ENCODE measurements at regions not wholly inside any gene's neighbourhood (a gene's known extent, or its start where the extent isn't known, plus 50 kb on each side); places are given as distances from the start of the nearest gene placed in this dataset.

GRCh38 chr21:22795644-22796043 is 1797.4 kb downstream of the NCAM2 start:
- Mint-ChIP-seq H3K4me3 (no peak overlapping the region), H3K4me1 (no peaks in the 10 kb centered on the region), H3K27me3 (ENCODE audit: low read depth in 3 of 3) (peaks cover 0 to 3% (median 1%) of the 10 kb centered on the region in 3 donors), H3K36me3 (no peaks in the 10 kb centered on the region), H3K9me3 (no peaks in the 10 kb centered on the region), H3K27ac (no peak overlapping the region)
- Histone ChIP-seq H4K20me1 (ENCODE audit: insufficient read depth, low read length) (no peaks in the 10 kb centered on the region), H3K27ac (ENCODE audit: low read depth in 1 of 2, low read length in 2 of 2) (no peak overlapping the region), H3K79me2 (ENCODE audit: insufficient read depth, low read length) (no peaks in the 10 kb centered on the region), H2AFZ (ENCODE audit: insufficient read depth, low read depth, low read length, poor library complexity, severe bottlenecking) (no peak overlapping the region), H3K4me2 (replicated peaks; ENCODE audit: extremely low read depth, low read length, poor library complexity, severe bottlenecking) (no peak overlapping the region), H3K4me1 (ENCODE audit: control insufficient read depth in 1 of 2, insufficient read depth in 2 of 2, low read length in 2 of 2) (no peaks in the 10 kb centered on the region), H3K36me3 (replicated peaks in 1 of 2; ENCODE audit: control insufficient read depth in 1 of 2, insufficient read depth in 2 of 2, low read length in 2 of 2) (no peaks in the 10 kb centered on the region), H3K9ac (ENCODE audit: insufficient read depth, low read length, poor library complexity, severe bottlenecking) (no peak overlapping the region), H3K9me3 (replicated peaks in 1 of 2; ENCODE audit: control insufficient read depth in 1 of 2, insufficient read depth in 1 of 2, low read length in 2 of 2) (no peaks in the 10 kb centered on the region), H3K4me3 (replicated peaks in 1 of 3; ENCODE audit: low read depth in 2 of 3, low read length in 3 of 3) (no peak overlapping the region), H3K27me3 (ENCODE audit: control insufficient read depth in 2 of 2, insufficient read depth in 2 of 2, low read length in 2 of 2) (no peaks in the 10 kb centered on the region)
- 77% methylated on average over 4 of the region's 4 CpGs for WGBS (ENCODE audit: insufficient coverage)
- no peak for DNase-seq
- intact Hi-C loops (cut with micrococcal nuclease) = no loop called here
- TF ChIP-seq, protein P1, sequence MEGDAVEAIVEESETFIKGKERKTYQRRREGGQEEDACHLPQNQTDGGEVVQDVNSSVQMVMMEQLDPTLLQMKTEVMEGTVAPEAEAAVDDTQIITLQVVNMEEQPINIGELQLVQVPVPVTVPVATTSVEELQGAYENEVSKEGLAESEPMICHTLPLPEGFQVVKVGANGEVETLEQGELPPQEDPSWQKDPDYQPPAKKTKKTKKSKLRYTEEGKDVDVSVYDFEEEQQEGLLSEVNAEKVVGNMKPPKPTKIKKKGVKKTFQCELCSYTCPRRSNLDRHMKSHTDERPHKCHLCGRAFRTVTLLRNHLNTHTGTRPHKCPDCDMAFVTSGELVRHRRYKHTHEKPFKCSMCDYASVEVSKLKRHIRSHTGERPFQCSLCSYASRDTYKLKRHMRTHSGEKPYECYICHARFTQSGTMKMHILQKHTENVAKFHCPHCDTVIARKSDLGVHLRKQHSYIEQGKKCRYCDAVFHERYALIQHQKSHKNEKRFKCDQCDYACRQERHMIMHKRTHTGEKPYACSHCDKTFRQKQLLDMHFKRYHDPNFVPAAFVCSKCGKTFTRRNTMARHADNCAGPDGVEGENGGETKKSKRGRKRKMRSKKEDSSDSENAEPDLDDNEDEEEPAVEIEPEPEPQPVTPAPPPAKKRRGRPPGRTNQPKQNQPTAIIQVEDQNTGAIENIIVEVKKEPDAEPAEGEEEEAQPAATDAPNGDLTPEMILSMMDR (IDR thresholded peaks at IDR 0.05) = no peak

- Histone ChIP-seq H3K27ac (ENCODE audit: low read depth in 1 of 2, low read length in 2 of 2) (no peak overlapping the region), H4K20me1 (ENCODE audit: insufficient read depth, low read length) (no peaks in the 10 kb centered on the region), H3K9me3 (replicated peaks in 1 of 2; ENCODE audit: control insufficient read depth in 1 of 2, insufficient read depth in 1 of 2, low read length in 2 of 2) (no peaks in the 10 kb centered on the region), H3K79me2 (ENCODE audit: insufficient read depth, low read length) (no peaks in the 10 kb centered on the region), H2AFZ (ENCODE audit: insufficient read depth, low read depth, low read length, poor library complexity, severe bottlenecking) (no peak overlapping the region), H3K9ac (ENCODE audit: insufficient read depth, low read length, poor library complexity, severe bottlenecking) (no peak overlapping the region), H3K27me3 (ENCODE audit: control insufficient read depth in 2 of 2, insufficient read depth in 2 of 2, low read length in 2 of 2) (no peaks in the 10 kb centered on the region), H3K36me3 (replicated peaks in 1 of 2; ENCODE audit: control insufficient read depth in 1 of 2, insufficient read depth in 2 of 2, low read length in 2 of 2) (no peaks in the 10 kb centered on the region), H3K4me2 (replicated peaks; ENCODE audit: extremely low read depth, low read length, poor library complexity, severe bottlenecking) (no peak overlapping the region), H3K4me1 (ENCODE audit: control insufficient read depth in 1 of 2, insufficient read depth in 2 of 2, low read length in 2 of 2) (no peaks in the 10 kb centered on the region), H3K4me3 (replicated peaks in 1 of 3; ENCODE audit: low read depth in 2 of 3, low read length in 3 of 3) (no peak overlapping the region)
- no peak for DNase-seq
- intact Hi-C loops (cut with micrococcal nuclease) = no loop called here
- TF ChIP-seq, protein P1 (IDR thresholded peaks at IDR 0.05) = no peak
- H3K27me3 Mint-ChIP-seq (ENCODE audit: low read depth in 3 of 3) = peaks cover 0 to 3% (median 1%) of the 10 kb centered on the region in 3 donors
- H3K27ac Mint-ChIP-seq = no peak overlapping the region
- no peaks in the 10 kb centered on the region for H3K36me3 Mint-ChIP-seq
- no peak overlapping the region for H3K4me3 Mint-ChIP-seq
- no peaks in the 10 kb centered on the region for H3K9me3 Mint-ChIP-seq
- H3K4me1 Mint-ChIP-seq = no peaks in the 10 kb centered on the region
- WGBS (ENCODE audit: insufficient coverage) = 88% methylated on average over 5 of the region's 9 CpGs
Observed at GRCh38 chr21:22796147-22796546, 1797.9 kb downstream of the NCAM2 start.
